ENCODE measurements at regions not wholly inside any gene's neighbourhood (a gene's known extent, or its start where the extent isn't known, plus 50 kb on each side); places are given as distances from the start of the nearest gene placed in this dataset.

DNA sequence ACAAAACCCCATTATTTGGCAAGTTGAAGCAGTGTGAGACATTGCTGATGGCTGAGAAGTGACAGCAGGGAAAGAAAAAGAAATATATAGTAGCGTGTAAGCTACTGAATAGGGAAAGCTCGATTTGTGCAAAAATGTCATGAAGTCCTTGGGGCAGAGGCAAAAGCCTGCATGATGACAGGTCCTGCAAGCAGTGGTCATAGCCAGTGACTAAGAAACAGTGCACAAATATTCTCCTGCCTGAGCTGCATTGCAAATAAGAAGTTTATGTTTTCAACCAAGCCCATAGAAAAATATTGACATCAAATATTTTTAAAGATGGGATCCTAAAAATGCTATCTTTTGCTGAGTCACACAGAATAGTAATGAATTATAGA, 270.0 kb downstream of the SLITRK6 start:
- intact Hi-C loops (cut with micrococcal nuclease; ENCODE audit: unreplicated experiment): loop anchor here (10.0 kb wide), 1 partner anchor 114 kb away; no protein-coding TSS in a partner anchor
- Histone ChIP-seq H4K20me1 (ENCODE audit: insufficient read depth) (no peaks in the 10 kb centered on the region), H3K9me2 (ENCODE audit: insufficient read depth) (no peaks in the 10 kb centered on the region), H3K4me3 (no peak overlapping the region), H3K27ac (0 out of 2 replicates have a peak overlapping the region, but pooled peaks have one; percentile 20), H3K4me2 (no peak overlapping the region), H3K36me3 (ENCODE audit: low read depth) (no peaks in the 10 kb centered on the region), H2AFZ (no peak overlapping the region), H3K79me2 (ENCODE audit: low read depth) (no peaks in the 10 kb centered on the region), H3K4me1 (replicated peaks; ENCODE audit: insufficient read depth) (peaks cover 9% of the 10 kb centered on the region; the same call in 1 of the 2 replicates), H3F3A (ENCODE audit: insufficient read depth, low read depth) (no peaks in the 10 kb centered on the region), H3K9me3 (ENCODE audit: insufficient read depth, low read depth) (no peaks in the 10 kb centered on the region), H3K27me3 (ENCODE audit: insufficient read depth, low read depth) (no peaks in the 10 kb centered on the region)
- ChIA-PET CTCF (no interaction called here), POLR2A (ENCODE audit: unreplicated experiment) (no interaction called here)
- TF ChIP-seq, protein P1, sequence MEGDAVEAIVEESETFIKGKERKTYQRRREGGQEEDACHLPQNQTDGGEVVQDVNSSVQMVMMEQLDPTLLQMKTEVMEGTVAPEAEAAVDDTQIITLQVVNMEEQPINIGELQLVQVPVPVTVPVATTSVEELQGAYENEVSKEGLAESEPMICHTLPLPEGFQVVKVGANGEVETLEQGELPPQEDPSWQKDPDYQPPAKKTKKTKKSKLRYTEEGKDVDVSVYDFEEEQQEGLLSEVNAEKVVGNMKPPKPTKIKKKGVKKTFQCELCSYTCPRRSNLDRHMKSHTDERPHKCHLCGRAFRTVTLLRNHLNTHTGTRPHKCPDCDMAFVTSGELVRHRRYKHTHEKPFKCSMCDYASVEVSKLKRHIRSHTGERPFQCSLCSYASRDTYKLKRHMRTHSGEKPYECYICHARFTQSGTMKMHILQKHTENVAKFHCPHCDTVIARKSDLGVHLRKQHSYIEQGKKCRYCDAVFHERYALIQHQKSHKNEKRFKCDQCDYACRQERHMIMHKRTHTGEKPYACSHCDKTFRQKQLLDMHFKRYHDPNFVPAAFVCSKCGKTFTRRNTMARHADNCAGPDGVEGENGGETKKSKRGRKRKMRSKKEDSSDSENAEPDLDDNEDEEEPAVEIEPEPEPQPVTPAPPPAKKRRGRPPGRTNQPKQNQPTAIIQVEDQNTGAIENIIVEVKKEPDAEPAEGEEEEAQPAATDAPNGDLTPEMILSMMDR (conservative IDR thresholded peaks at IDR 0.05): no peak
- no peak for TF ChIP-seq EZH2 (IDR thresholded peaks at IDR 0.05; ENCODE audit: low read depth)
- DNase-seq: no peak
- no TSS peak for BruUV-seq (replicated peaks)

DNA sequence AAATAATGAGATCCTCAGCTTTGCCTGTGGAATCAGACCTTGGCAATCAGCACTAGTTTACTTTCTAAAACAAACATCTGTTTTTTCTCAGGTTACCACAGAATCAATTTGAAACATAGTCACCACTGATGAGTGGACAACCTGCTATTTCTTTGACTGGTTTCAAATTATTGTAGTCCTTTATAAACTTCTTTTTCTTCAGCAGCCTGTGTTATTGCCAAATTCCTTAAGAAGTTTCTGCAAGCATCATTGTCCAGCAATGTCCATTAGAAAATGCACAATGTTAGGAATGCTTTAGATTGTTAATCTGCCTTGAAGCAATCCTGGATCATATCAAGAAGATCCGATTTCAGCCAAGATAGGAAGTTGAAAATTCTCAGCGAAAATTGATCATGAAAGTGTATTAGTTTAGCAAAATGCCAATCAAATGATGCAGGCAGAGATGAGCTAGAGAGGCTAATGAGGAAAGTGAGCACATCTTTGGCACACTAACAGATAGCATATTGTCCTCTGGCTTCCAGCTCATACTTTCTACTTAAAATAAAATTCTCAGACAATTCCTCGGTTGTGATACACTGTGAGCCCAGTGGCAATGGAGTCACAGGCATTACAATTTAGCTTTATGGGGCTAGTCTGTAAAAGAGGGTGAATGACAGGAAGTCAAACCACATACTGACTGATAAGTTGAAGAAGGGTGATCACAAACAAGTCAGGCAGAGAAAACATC, 270.6 kb downstream of the SLITRK6 start:
- no peaks in the 10 kb centered on the region for H3K27me3 ChIP-seq (ENCODE audit: insufficient read depth, low read depth)
- no peaks in the 10 kb centered on the region for H3K9me3 ChIP-seq (ENCODE audit: insufficient read depth, low read depth)
- no peaks in the 10 kb centered on the region for H3K9me2 ChIP-seq (ENCODE audit: insufficient read depth)
- no peaks in the 10 kb centered on the region for H4K20me1 ChIP-seq (ENCODE audit: insufficient read depth)
- CTCF ChIA-PET: no interaction called here
- H3K4me3 ChIP-seq: no peak overlapping the region
- no peak overlapping the region for H2AFZ ChIP-seq
- H3K4me1 ChIP-seq (replicated peaks; ENCODE audit: insufficient read depth): peaks cover 9% of the 10 kb centered on the region; the same call in 1 of the 2 replicates
- H3K79me2 ChIP-seq (ENCODE audit: low read depth): no peaks in the 10 kb centered on the region
- no TSS peak for BruUV-seq (replicated peaks)
- H3F3A ChIP-seq (ENCODE audit: insufficient read depth, low read depth): no peaks in the 10 kb centered on the region
- no peaks in the 10 kb centered on the region for H3K36me3 ChIP-seq (ENCODE audit: low read depth)
- POLR2A ChIA-PET (ENCODE audit: unreplicated experiment): no interaction called here
- DNase-seq: peak in 1 of 2 experiments; percentile 61
- no peak overlapping the region for H3K4me2 ChIP-seq
- intact Hi-C loops (cut with micrococcal nuclease; ENCODE audit: unreplicated experiment): loop anchor here (10.0 kb wide), 1 partner anchor 114 kb away; no protein-coding TSS in a partner anchor
- H3K27ac ChIP-seq: 0 out of 2 replicates have a peak overlapping the region, but pooled peaks have one; percentile 20
- TF ChIP-seq EZH2 (IDR thresholded peaks at IDR 0.05; ENCODE audit: low read depth): no peak
- TF ChIP-seq, protein P1 (conservative IDR thresholded peaks at IDR 0.05): no peak

DNA sequence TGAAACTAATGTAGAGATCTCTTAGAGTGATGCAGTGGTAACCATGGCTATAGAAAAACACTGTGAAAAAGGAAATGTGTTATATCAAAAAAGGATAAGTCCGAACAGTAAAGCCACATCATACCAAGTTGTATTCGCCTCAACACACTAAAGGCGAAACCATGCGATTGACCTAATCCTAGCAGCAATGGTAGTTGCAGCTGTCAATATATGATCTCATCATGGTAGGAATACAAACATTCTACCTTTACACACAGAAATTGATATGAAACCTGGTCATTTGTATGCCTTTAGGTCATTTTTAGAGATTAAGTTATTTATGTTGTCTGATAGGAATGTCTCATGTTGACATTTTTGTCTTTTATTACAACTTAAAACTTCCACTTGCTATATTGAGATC, 271.9 kb downstream of the SLITRK6 start:
- Histone ChIP-seq H3K9me2 (ENCODE audit: insufficient read depth) (no peaks in the 10 kb centered on the region), H3K36me3 (ENCODE audit: low read depth) (no peaks in the 10 kb centered on the region), H3K4me1 (replicated peaks; ENCODE audit: insufficient read depth) (peaks cover 9% of the 10 kb centered on the region; the same call in 1 of the 2 replicates), H2AFZ (no peak overlapping the region), H4K20me1 (ENCODE audit: insufficient read depth) (no peaks in the 10 kb centered on the region), H3K27ac (no peak overlapping the region), H3K4me2 (no peak overlapping the region), H3K27me3 (ENCODE audit: insufficient read depth, low read depth) (no peaks in the 10 kb centered on the region), H3K9me3 (ENCODE audit: insufficient read depth, low read depth) (no peaks in the 10 kb centered on the region), H3K4me3 (no peak overlapping the region), H3F3A (ENCODE audit: insufficient read depth, low read depth) (no peaks in the 10 kb centered on the region), H3K79me2 (ENCODE audit: low read depth) (no peaks in the 10 kb centered on the region)
- POLR2A ChIA-PET (ENCODE audit: unreplicated experiment): no interaction called here
- TF ChIP-seq, protein P1 (conservative IDR thresholded peaks at IDR 0.05): no peak
- TF ChIP-seq EZH2 (IDR thresholded peaks at IDR 0.05; ENCODE audit: low read depth): no peak
- CTCF ChIA-PET: no interaction called here
- no TSS peak for BruUV-seq (replicated peaks)
- intact Hi-C loops (cut with micrococcal nuclease; ENCODE audit: unreplicated experiment): loop anchor here (10.0 kb wide), 1 partner anchor 113 kb away; no protein-coding TSS in a partner anchor
- DNase-seq: no peak

All from PC-9 (cell line).